Fibroblast of the conjunctiva (primary cell): ENCODE measurements at regions not wholly inside any gene's neighbourhood (a gene's known extent, or its start where the extent isn't known, plus 50 kb on each side); places are given as distances from the start of the nearest gene placed in this dataset.

Experiments
- DNase-seq: peaks from one replicate; pipeline ENCODE4 v3.0.0-alpha.2; 2010; ENCODE audit warnings: low read depth

GRCh38 chr9:81390792-81391456 lies 298.4 kb downstream of the TLE1 start:
- no peak for DNase-seq

- peak; percentile 87 for DNase-seq
Measured at GRCh38 chr9:81389569-81389993, 299.8 kb downstream of the TLE1 start.

- no peak for DNase-seq
Measured at GRCh38 chr9:81388831-81389230, 300.5 kb downstream of the TLE1 start.

GRCh38 chr9:81387360-81388106 lies 301.8 kb downstream of the TLE1 start:
- no peak for DNase-seq

GRCh38 chr9:81384911-81385310 lies 304.4 kb downstream of the TLE1 start:
- no peak for DNase-seq

- DNase-seq = no peak
Measured at GRCh38 chr9:81382281-81382680, 307.1 kb downstream of the TLE1 start.

- no peak for DNase-seq
Measured at GRCh38 chr9:81381694-81382093, 307.7 kb downstream of the TLE1 start.

- no peak for DNase-seq
Measured at GRCh38 chr9:81380504-81381359, 308.6 kb downstream of the TLE1 start.

GRCh38 chr9:81379655-81380054 lies 309.7 kb downstream of the TLE1 start:
- no peak for DNase-seq

- no peak for DNase-seq
Measured at GRCh38 chr9:81377921-81378320, 311.4 kb downstream of the TLE1 start.

GRCh38 chr9:81377320-81377719 lies 312.0 kb downstream of the TLE1 start:
- no peak for DNase-seq

- DNase-seq = no peak
Measured at GRCh38 chr9:81375187-81376100, 313.9 kb downstream of the TLE1 start.

- DNase-seq = no peak
Measured at GRCh38 chr9:81374459-81375186, 314.7 kb downstream of the TLE1 start.

- no peak for DNase-seq
Measured at GRCh38 chr9:81373294-81373693, 316.1 kb downstream of the TLE1 start.

GRCh38 chr9:81372628-81373191 lies 316.6 kb downstream of the TLE1 start:
- no peak for DNase-seq

GRCh38 chr9:81371824-81372223 lies 317.5 kb downstream of the TLE1 start:
- no peak for DNase-seq

- DNase-seq = no peak
Measured at GRCh38 chr9:81370650-81371049, 318.7 kb downstream of the TLE1 start.

GRCh38 chr9:81370096-81370495 lies 319.3 kb downstream of the TLE1 start:
- DNase-seq = no peak

GRCh38 chr9:81369121-81369520 lies 320.2 kb downstream of the TLE1 start:
- DNase-seq = no peak

- no peak for DNase-seq
Measured at GRCh38 chr9:81363916-81364480, 325.3 kb downstream of the TLE1 start.
